ENCODE measurements at regions not wholly inside any gene's neighbourhood (a gene's known extent, or its start where the extent isn't known, plus 50 kb on each side); places are given as distances from the start of the nearest gene placed in this dataset.

GRCh38 chr2:15745350-15745749, 153.7 kb downstream of the DDX1 start:
- TF ChIP-seq CTCF (IDR thresholded peaks at IDR 0.05), result no peak
- TF ChIP-seq POLR2A (IDR thresholded peaks at IDR 0.05; ENCODE audit: low read depth), result no peak
- no peak for TF ChIP-seq EP300 (IDR thresholded peaks at IDR 0.05)
- TF ChIP-seq POLR2AphosphoS5 (IDR thresholded peaks at IDR 0.05), result no peak

All from esophagus muscularis mucosa (tissue), 4 donors.